NCI-H510A treated with DMSO at 0.1 percent for 48 hours (cell line): ENCODE measurements at regions not wholly inside any gene's neighbourhood (a gene's known extent, or its start where the extent isn't known, plus 50 kb on each side); places are given as distances from the start of the nearest gene placed in this dataset.

Source experiments
- DNase-seq: peaks from one replicate; lab custom pipeline; 2025; lab: John Stamatoyannopoulos, UW

- DNase-seq: no peak
Measured at GRCh38 chr2:16173893-16174692, 233.7 kb downstream of the MYCN start.

GRCh38 chr2:16172324-16173175 lies 232.2 kb downstream of the MYCN start:
- DNase-seq: no peak

- no peak for DNase-seq
Measured at GRCh38 chr2:16171425-16171920, 231.1 kb downstream of the MYCN start.

GRCh38 chr2:16170675-16171424 lies 230.5 kb downstream of the MYCN start:
- no peak for DNase-seq

- no peak for DNase-seq
Measured at GRCh38 chr2:16169381-16169960, 229.1 kb downstream of the MYCN start.

GRCh38 chr2:16168506-16169264 lies 228.3 kb downstream of the MYCN start:
- no peak for DNase-seq

- DNase-seq: no peak
Measured at GRCh38 chr2:16167870-16168426, 227.6 kb downstream of the MYCN start.

- DNase-seq: no peak
Measured at GRCh38 chr2:16167451-16167861, 227.1 kb downstream of the MYCN start.

- no peak for DNase-seq
Measured at GRCh38 chr2:16166327-16166981, 226.1 kb downstream of the MYCN start.

GRCh38 chr2:16165518-16166326 lies 225.4 kb downstream of the MYCN start:
- DNase-seq: no peak

GRCh38 chr2:16162491-16163040 lies 222.2 kb downstream of the MYCN start:
- DNase-seq: no peak

GRCh38 chr2:16161768-16162490 lies 221.6 kb downstream of the MYCN start:
- no peak for DNase-seq

- DNase-seq: no peak
Measured at GRCh38 chr2:16161085-16161565, 220.8 kb downstream of the MYCN start.

GRCh38 chr2:16160281-16161084 lies 220.1 kb downstream of the MYCN start:
- DNase-seq: no peak

- no peak for DNase-seq
Measured at GRCh38 chr2:16156411-16156810, 216.1 kb downstream of the MYCN start.

- DNase-seq: no peak
Measured at GRCh38 chr2:16155766-16156165, 215.4 kb downstream of the MYCN start.

- no peak for DNase-seq
Measured at GRCh38 chr2:16155366-16155765, 215.0 kb downstream of the MYCN start.
